ENCODE measurements at regions not wholly inside any gene's neighbourhood (a gene's known extent, or its start where the extent isn't known, plus 50 kb on each side); places are given as distances from the start of the nearest gene placed in this dataset.

GRCh38 chr7:96534221-96534620, 175.4 kb downstream of the SEM1 start:
- TF ChIP-seq GABPA (IDR thresholded peaks at IDR 0.05; ENCODE audit: low read depth) (no peak), BMI1 (IDR thresholded peaks at IDR 0.05; ENCODE audit: borderline replicate concordance) (no peak), CTCF (IDR thresholded peaks at IDR 0.05 in 2 of 3, conservative IDR thresholded peaks at IDR 0.05 in 1 of 3; ENCODE audit: control insufficient read depth in 2 of 3, extremely low read depth in 1 of 3, insufficient read depth in 1 of 3, low read depth in 3 of 3, low read length in 3 of 3) (no peak), YY1 (IDR thresholded peaks at IDR 0.05; ENCODE audit: low read depth, low read length) (no peak)

All from GM12878 (cell line).